ENCODE measurements at regions not wholly inside any gene's neighbourhood (a gene's known extent, or its start where the extent isn't known, plus 50 kb on each side); places are given as distances from the start of the nearest gene placed in this dataset.

GRCh38 chr22:27255580-27255979 is 546.0 kb downstream of the MN1 start (continued):
- TF ChIP-seq NANOG (IDR thresholded peaks at IDR 0.05; ENCODE audit: insufficient read depth, low read depth, low read length, poor library complexity, severe bottlenecking) = no peak
- TF ChIP-seq EGR1 (IDR thresholded peaks at IDR 0.05; ENCODE audit: borderline replicate concordance, low read depth, low read length) = no peak
- no peak for TF ChIP-seq TBP (IDR thresholded peaks at IDR 0.05; ENCODE audit: low read depth, low read length)
- no peak for TF ChIP-seq FOSL1 (IDR thresholded peaks at IDR 0.05; ENCODE audit: insufficient read depth, low read depth, low read length)
- TF ChIP-seq, protein P1, sequence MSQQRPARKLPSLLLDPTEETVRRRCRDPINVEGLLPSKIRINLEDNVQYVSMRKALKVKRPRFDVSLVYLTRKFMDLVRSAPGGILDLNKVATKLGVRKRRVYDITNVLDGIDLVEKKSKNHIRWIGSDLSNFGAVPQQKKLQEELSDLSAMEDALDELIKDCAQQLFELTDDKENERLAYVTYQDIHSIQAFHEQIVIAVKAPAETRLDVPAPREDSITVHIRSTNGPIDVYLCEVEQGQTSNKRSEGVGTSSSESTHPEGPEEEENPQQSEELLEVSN (IDR thresholded peaks at IDR 0.05) = no peak
- TF ChIP-seq POLR2A (IDR thresholded peaks at IDR 0.05; ENCODE audit: control extremely low read depth in 1 of 2, low read depth in 2 of 2, low read length in 2 of 2) = no peak
- TF ChIP-seq KDM1A (IDR thresholded peaks at IDR 0.05; ENCODE audit: borderline replicate concordance, low read length) = no peak

All from H1 (cell line).